ENCODE measurements at regions not wholly inside any gene's neighbourhood (a gene's known extent, or its start where the extent isn't known, plus 50 kb on each side); places are given as distances from the start of the nearest gene placed in this dataset.

DNA sequence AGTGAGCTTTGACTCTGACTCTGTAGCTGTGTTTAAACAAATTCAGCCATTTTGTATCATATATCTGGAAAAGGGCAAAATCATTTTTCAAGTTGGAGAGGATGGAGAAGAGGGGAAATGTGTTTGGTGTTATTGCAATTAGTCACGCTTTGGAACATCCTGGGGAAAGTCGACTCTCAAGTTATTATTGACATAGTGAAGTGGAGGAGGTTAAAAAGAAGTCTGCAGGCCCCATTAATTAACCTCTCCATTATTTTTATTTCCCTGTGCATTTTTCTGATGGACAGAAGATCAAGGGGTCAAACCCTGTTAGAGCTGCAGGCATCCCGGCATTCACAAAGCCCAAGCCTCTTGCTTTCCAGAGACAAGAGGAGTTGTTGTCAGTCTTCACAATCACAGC is 132.6 kb downstream of the TEX36 start:
- ATAC-seq (no peak), DNase-seq (ENCODE audit: low read depth, low spot score) (no peak)
- H3K9me3 ChIP-seq (ENCODE audit: control insufficient read depth in 1 of 2, insufficient read depth in 1 of 2, low read depth in 1 of 2, low read length in 2 of 2) = no peaks in the 10 kb centered on the region
- ChIA-PET CTCF (no interaction called here), POLR2A (no interaction called here), RAD21 (ENCODE audit: low non-redundant PET in 1 of 2, low total read pairs in 2 of 2, uncharacterized antibody in 2 of 2, unreplicated experiment in 2 of 2) (no interaction called here)
- H3K79me2 ChIP-seq (ENCODE audit: insufficient read depth, low read length) = no peaks in the 10 kb centered on the region
- H4K20me1 ChIP-seq (ENCODE audit: insufficient read depth) = no peaks in the 10 kb centered on the region
- H3K27ac ChIP-seq (ENCODE audit: low read depth, low read length) = no peak overlapping the region
- peaks cover 89% of the 10 kb centered on the region for H3K27me3 ChIP-seq (ENCODE audit: insufficient read depth, low read length)
- H3K9me2 ChIP-seq (ENCODE audit: insufficient read depth) = no peaks in the 10 kb centered on the region
- H3K4me1 ChIP-seq (ENCODE audit: control insufficient read depth in 1 of 2, insufficient read depth in 2 of 2, low read length in 2 of 2) = no peaks in the 10 kb centered on the region
- H3K4me3 ChIP-seq (replicated peaks in 1 of 2; ENCODE audit: low read depth in 1 of 2, low read length in 2 of 2) = no peak overlapping the region
- no peak for TF ChIP-seq YY1 (IDR thresholded peaks at IDR 0.05; ENCODE audit: extremely low read depth, insufficient replicate concordance, low read depth, low read length)
- H3K4me2 ChIP-seq (ENCODE audit: low read length) = no peak overlapping the region
- no TSS peak for BruUV-seq (replicated peaks)
- H2AFZ ChIP-seq (ENCODE audit: low read depth, low read length, poor library complexity, severe bottlenecking) = no peak overlapping the region
- intact Hi-C loops (cut with micrococcal nuclease) = no loop called here
- no peaks in the 10 kb centered on the region for H3K36me3 ChIP-seq (ENCODE audit: control insufficient read depth in 1 of 2, insufficient read depth in 2 of 2, low read length in 2 of 2)
- no peak overlapping the region for H3K9ac ChIP-seq (ENCODE audit: low read length)

DNA sequence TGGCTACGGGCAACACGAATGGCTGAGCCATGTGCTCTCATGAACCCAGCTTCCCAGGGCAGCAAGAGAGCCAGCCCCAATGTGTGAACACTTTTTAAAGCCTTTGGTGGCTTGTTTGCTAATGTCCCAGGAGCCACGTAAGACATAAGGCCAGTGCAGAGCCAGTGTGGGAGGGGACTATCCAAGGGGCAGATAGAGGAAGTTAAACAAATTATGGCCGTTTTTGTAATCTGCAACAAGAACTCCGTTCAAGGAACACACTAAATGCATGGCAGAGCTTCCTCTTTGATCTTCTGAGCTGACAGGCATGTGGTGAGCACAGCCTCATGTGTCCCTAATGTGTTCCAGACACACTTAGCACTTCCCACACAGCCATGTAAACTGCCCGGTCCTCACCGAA is 133.3 kb downstream of the TEX36 start:
- no TSS peak for BruUV-seq (replicated peaks)
- POLR2A ChIA-PET = no interaction called here
- no peak overlapping the region for H3K27ac ChIP-seq (ENCODE audit: low read depth, low read length)

More for the DNA sequence above, 133.3 kb downstream of the TEX36 start:
- Histone ChIP-seq H3K9me2 (ENCODE audit: insufficient read depth) (no peaks in the 10 kb centered on the region), H3K4me2 (ENCODE audit: low read length) (no peak overlapping the region), H3K27me3 (ENCODE audit: insufficient read depth, low read length) (peaks cover 88% of the 10 kb centered on the region), H2AFZ (ENCODE audit: low read depth, low read length, poor library complexity, severe bottlenecking) (no peak overlapping the region), H3K9me3 (ENCODE audit: control insufficient read depth in 1 of 2, insufficient read depth in 1 of 2, low read depth in 1 of 2, low read length in 2 of 2) (no peaks in the 10 kb centered on the region), H3K4me3 (replicated peaks in 1 of 2; ENCODE audit: low read depth in 1 of 2, low read length in 2 of 2) (no peak overlapping the region), H3K9ac (ENCODE audit: low read length) (no peak overlapping the region), H3K36me3 (ENCODE audit: control insufficient read depth in 1 of 2, insufficient read depth in 2 of 2, low read length in 2 of 2) (no peaks in the 10 kb centered on the region), H4K20me1 (ENCODE audit: insufficient read depth) (no peaks in the 10 kb centered on the region), H3K79me2 (ENCODE audit: insufficient read depth, low read length) (no peaks in the 10 kb centered on the region), H3K4me1 (ENCODE audit: control insufficient read depth in 1 of 2, insufficient read depth in 2 of 2, low read length in 2 of 2) (no peaks in the 10 kb centered on the region)
- TF ChIP-seq ZFX (IDR thresholded peaks at IDR 0.05) (no peak), SP1 (IDR thresholded peaks at IDR 0.05; ENCODE audit: low read depth) (no peak), ZNF274 (IDR thresholded peaks at IDR 0.05; ENCODE audit: low read depth, low read length) (no peak), RAD21 (IDR thresholded peaks at IDR 0.05; ENCODE audit: low read depth) (no peak), EGR1 (IDR thresholded peaks at IDR 0.05; ENCODE audit: low read depth) (no peak), SRF (IDR thresholded peaks at IDR 0.05; ENCODE audit: low read depth) (no peak), CEBPB (IDR thresholded peaks at IDR 0.05; ENCODE audit: low read depth) (no peak), FOSL1 (IDR thresholded peaks at IDR 0.05; ENCODE audit: low read depth) (no peak), POLR2A (IDR thresholded peaks at IDR 0.05; ENCODE audit: borderline replicate concordance, extremely low read depth, insufficient read depth, insufficient read length) (no peak), TCF7L2 (IDR thresholded peaks at IDR 0.05; ENCODE audit: borderline replicate concordance, extremely low read depth, insufficient read depth, insufficient read length) (no peak)
- TF ChIP-seq, protein P1, sequence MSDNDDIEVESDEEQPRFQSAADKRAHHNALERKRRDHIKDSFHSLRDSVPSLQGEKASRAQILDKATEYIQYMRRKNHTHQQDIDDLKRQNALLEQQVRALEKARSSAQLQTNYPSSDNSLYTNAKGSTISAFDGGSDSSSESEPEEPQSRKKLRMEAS (IDR thresholded peaks at IDR 0.05) = no peak
- ChIA-PET CTCF (no interaction called here), RAD21 (ENCODE audit: low non-redundant PET in 1 of 2, low total read pairs in 2 of 2, uncharacterized antibody in 2 of 2, unreplicated experiment in 2 of 2) (no interaction called here)
- ATAC-seq (no peak), DNase-seq (ENCODE audit: low read depth, low spot score) (no peak)
- intact Hi-C loops (cut with micrococcal nuclease) = no loop called here

All from HCT116 (cell line).